ENCODE measurements at regions not wholly inside any gene's neighbourhood (a gene's known extent, or its start where the extent isn't known, plus 50 kb on each side); places are given as distances from the start of the nearest gene placed in this dataset.

DNA sequence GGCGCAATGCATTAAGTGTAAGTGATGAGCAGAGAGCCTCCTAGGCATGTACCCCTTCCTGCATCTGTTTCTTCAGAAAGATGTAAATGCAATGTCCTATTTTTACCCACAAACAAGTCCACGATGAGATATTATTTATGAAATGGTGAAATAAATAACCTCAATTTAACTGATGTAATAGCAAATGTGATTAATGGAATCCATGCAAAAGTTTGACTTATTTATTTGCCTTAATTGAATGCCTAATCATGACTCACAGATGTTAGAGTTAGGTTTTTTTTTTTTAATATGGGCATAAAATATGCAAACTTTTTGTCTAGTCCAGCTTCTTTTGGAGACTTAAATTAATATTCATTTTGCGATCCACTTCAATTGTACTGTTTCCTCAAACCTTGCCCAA is 67.7 kb upstream of the ITGA4 start:
- DNase-seq (ENCODE audit: low spot score): no peak

GRCh38 chr2:181393472-181393871 is 63.7 kb upstream of the ITGA4 start:
- DNase-seq (ENCODE audit: low spot score): peak; percentile 63

DNA sequence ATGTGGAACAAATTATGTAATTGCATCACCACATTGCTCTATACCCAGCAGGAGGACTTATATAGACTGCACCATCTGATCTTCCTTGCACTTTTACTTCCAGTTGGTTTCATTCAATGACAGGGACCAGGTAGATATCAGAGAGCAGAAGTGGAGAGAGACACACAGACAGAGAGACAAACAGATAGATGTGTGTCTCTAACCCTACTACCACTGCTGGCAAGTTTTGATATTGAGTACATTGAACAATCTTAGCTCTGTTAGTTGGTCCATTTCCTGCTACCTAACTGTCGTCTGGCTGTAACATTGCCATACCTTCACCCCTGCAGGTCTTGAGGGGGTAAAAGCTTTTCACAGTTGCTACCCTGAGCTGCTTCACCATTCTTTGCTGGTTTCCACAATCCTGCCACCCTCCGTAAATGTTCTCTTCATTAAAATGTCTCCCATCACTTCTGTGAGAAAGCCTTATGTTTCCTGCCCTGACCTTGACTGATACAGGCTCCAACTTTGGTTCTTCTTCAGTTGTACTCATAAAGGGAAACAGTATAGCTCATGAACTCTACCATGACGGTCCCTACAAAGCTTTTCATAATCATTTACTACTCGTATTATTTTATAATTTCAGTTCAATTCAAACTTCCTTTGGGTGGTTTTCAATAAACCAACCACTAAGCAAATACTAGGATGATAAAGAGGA is 62.3 kb upstream of the ITGA4 start:
- no peak for DNase-seq (ENCODE audit: low spot score)

- DNase-seq (ENCODE audit: low spot score): no peak
These were observed 61.3 kb upstream of the ITGA4 start for GRCh38 chr2:181395851-181396250.

GRCh38 chr2:181396256-181397123 is 60.7 kb upstream of the ITGA4 start:
- peak; percentile 25 for DNase-seq (ENCODE audit: low spot score)

GRCh38 chr2:181397331-181397730 is 59.9 kb upstream of the ITGA4 start:
- no peak for DNase-seq (ENCODE audit: low spot score)

GRCh38 chr2:181398000-181398399 is 59.2 kb upstream of the ITGA4 start:
- no peak for DNase-seq (ENCODE audit: low spot score)

- no peak for DNase-seq (ENCODE audit: low spot score)
These were observed 58.2 kb upstream of the ITGA4 start for GRCh38 chr2:181399027-181399426.

DNA sequence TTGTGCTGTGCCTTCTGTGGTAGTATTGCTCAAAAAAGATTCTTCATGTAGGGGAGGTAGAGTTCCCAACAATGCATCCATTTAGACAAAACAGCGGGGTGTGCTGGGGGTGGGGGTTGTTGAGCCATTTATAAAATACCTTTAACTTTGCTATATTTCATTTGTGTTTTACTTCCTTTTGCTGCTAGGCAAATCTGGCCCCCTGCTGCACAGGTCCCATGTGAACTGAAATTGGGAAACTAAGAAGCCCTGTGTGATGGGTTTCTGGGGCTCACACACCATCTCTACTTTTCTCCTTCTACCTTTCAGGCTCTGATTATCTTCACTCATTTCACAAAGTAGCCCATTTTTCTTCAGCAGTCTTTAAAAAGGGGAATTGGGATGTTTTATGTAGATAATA is 52.7 kb upstream of the ITGA4 start:
- no peak for DNase-seq (ENCODE audit: low spot score)

DNA sequence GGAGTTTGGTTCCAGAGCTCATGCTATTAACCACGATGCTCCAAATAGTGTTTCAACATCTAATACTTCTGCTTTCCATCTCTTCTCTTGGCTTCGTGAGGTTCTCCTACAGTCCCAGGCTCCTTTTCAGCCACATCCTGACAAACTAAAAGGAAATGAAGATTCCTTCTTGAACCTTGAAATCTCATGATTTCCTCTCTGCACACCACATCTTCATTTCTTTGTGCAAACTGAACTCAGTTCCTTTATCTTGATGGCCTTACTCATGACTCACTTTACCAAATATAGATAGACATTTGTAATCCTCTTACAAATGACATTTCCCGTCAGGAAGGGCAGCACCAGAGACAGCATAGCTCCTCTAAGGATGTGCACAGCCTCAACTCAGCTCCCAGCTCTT is 50.0 kb upstream of the ITGA4 start:
- DNase-seq (ENCODE audit: low spot score): no peak

Data from GM03348 (cell line).